Fibroblast of peridontal ligament (primary cell): ENCODE measurements at regions not wholly inside any gene's neighbourhood (a gene's known extent, or its start where the extent isn't known, plus 50 kb on each side); places are given as distances from the start of the nearest gene placed in this dataset.
"Not testable (repeated sequence)": the region's sequence is repeated elsewhere in the genome, so short reads cannot be mapped to it uniquely, and the experiment has no call there.

ENCODE experiments used
- DNase-seq: peaks from one replicate; pipeline ENCODE4 v3.0.0-alpha.2; 2010; ENCODE audit errors: extremely low read depth

DNA sequence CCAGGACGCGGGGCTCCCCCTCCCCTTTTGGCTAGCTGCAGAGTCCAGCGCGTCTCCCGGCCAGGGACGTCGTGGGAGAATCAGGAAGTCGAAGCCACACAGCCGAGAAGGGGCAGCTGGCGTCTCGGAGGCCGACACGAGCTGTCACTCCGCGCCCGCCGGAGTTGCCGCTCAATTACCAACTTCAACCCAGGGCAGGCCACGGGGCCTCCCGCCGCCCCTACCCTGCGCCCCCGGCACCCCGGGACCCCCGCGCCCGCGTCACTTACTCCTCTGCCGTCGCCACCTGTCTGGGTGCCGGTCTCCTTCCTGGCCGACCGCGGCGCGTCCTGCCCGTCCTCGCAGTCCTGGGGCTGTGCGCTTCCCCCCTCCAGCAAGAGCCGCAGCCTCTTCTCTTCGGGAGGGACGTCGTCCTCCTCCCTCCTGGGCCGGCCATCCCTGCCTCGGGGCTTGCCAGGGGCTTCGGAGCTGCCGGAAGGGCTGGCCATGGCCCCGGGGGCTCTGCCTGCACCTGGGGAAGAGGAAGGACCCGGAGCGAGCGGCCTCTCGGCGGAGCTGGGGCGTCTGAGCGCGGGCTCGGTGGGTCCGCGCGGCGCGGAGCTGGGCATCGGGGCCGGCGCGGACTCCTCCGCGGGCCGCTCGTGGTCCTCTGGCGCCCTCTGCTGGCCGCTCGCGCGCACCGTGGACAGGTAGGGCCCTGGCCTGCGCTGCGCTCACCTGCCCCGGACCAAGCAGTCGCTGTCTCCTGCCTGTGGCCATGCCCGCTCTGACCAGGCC is 65.6 kb upstream of the CLEC6A start:
- not testable (repeated sequence) for DNase-seq

DNA sequence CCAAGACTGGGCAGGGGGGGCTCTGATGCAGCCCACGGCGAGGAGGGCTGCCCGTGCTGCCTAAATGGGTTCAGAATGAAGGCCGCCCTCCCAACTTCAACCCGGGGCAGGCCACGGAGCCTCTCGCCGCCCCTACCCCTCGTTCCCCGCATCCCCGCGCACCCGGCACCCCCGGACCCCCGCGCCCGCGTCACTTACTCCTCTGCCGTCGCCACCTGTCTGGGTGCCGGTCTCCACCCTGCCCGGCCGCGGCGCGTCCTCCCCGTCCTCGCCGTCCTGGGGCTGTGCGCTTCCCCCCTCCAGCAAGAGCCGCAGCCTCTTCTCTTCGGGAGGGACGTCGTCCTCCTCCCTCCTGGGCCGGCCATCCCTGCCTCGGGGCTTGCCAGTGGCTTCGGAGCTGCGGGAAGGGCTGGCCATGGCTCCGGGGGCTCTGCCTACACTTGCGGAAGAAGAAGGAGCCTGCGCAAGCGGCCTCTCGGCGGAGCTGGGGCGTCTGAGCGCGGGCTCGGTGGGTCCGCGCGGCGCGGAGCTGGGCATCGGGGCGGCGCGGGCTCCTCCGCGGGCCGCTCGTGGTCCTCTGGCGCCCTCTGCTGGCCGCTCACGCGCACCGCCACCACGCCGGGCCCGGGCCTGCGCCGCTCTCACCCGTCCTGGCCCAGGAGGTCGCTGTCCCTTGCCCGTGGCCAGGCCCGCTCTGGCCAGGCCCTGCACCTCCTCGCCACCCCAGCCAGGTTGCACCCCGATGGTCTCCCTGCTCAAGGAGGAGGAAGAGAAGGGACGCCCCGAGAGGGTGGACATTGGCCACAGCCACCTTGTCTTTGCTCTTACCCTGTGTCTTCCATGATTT is 59.3 kb upstream of the CLEC6A start:
- peak; percentile 10 for DNase-seq

DNA sequence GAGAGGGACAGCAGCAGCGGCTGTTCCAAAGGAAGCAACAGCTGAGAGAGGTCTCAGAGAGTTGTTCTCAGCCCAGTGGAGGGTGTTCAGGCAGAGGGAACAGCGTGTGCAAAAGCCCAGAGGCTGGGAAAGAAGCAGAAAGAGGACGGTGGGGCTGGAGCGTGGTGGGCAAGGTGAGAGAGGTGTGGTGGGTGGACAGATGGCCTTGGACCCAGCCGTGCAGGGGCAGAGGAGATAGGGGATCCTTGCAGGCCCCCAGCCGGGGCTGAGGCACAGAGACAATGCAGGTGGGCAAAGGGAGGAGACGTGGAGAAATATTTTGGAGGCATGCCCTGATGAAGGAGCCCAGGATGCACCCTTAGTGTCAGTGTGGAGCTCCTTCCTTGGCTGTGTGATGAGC is 58.4 kb upstream of the CLEC6A start:
- not testable (repeated sequence) for DNase-seq

DNA sequence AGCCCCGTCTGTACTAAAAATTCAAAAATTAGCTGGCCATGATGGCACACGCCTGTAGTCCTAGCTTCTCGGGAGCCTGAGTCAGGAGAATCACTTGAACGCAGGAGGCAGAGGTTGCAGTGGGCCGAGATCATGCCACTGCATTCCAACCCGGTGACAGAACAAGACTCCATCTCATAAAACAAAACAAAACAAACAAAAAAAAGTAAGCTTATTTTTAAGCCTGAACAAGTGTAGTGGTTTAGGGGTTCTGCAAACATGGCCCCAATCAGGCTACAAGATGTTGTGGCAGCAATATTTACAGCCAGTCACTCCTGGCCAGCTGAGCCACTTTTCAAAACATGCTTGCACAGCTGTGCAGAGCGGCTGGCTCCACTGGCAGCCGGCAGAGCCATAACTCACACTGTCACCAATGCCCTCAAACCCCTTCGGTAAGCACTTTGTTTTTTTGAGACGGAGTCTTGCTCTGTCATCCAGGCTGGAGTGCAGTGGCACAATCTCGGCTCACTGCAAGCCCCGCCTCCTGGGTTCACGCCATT is 56.2 kb upstream of the CLEC6A start:
- not testable (repeated sequence) for DNase-seq

DNA sequence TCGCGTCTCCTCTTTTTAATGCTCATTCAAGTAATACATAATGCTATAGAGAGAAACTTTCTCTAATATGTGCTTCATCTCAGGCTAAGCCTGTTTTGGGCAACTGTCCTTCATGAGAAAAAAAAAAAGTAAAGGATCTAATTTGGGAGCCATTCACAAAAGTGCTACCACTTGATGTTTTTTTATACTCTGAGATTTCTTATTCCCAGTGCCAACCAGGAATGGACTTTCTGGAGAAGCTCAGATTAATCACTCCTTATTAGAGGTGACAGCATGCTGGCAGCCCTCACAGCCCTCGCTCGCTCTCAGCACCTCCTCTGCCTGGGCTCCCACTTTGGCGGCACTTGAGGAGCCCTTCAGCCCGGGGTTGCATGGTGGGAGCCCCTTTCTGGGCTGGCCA is 51.9 kb upstream of the CLEC6A start:
- DNase-seq, result not testable (repeated sequence)

GRCh38 chr12:8404341-8404740 is 51.4 kb upstream of the CLEC6A start:
- not testable (repeated sequence) for DNase-seq
